ENCODE measurements at regions not wholly inside any gene's neighbourhood (a gene's known extent, or its start where the extent isn't known, plus 50 kb on each side); places are given as distances from the start of the nearest gene placed in this dataset.

DNA sequence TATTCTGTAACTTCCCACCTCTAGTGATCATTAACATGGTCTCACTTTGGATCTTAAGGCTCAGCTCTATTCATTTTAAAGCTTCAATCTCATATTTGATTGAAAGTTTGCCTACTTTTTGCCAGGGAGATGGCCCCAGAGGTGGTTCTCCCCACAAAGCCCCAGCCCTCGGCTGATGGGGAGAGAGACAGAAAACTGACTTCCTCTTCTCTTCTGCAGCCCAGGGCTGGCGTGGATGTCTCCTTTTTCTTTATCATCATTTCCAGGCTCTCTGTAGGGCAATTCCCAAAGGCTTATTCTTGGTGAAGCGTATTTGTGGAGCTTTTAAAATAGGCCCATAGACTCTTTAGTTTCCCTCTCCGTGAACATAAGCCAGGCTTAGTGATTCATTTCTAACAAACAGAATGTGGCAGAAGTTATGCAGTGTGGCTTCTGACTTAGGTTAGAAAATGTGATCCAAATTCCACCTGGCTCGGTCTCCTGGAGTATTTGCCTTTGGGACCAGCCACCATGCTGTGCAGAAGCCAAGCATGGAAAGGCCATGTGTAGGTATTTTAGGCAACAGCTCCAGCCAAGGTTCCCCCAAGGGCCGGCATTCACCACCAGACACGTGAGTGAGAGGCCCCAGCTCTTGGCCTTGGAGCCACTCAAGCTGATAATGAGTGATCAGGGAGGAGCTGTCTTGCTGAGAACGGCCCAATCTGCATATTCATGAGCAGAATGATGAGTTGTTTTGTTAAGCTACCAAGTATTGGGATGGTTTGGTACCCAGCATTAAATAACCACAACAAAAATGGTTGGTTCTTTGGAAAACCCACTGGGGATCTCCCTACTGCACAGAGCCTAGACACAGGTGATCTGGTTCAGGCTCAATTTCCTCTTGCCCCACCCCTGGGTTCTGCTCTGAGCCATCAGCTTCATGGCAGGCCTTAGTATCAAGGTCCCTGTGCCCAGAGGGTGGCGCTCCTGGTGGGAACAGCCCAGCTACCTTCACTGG is 353.2 kb upstream of the PROK2 start:
- no peak for DNase-seq (ENCODE audit: low read depth)

GRCh38 chr3:72135636-72136035 is 350.7 kb upstream of the PROK2 start:
- DNase-seq (ENCODE audit: low read depth), result no peak

DNA sequence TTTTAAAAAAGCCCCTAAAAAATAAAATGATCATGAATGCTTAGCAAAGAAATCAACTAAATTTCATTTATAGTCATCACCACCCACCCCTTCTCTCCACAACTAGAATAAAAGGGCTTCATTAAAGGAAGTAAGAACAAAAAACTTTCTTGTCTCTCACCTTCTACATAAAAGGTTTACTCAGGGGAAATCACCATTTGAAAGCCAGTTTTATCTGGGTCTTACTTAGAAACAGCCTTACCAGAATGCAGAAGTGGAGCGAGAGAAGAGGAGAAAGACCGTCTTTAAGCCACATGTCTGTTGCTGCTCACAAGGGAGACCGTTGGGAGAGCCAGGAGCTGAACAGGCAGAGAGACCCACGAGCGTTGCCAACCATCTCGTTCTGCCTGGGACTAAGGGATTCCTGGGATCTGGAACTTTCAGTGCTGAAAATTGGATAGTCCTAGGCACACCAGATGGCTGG is 350.1 kb upstream of the PROK2 start:
- no peak for DNase-seq (ENCODE audit: low read depth)

DNA sequence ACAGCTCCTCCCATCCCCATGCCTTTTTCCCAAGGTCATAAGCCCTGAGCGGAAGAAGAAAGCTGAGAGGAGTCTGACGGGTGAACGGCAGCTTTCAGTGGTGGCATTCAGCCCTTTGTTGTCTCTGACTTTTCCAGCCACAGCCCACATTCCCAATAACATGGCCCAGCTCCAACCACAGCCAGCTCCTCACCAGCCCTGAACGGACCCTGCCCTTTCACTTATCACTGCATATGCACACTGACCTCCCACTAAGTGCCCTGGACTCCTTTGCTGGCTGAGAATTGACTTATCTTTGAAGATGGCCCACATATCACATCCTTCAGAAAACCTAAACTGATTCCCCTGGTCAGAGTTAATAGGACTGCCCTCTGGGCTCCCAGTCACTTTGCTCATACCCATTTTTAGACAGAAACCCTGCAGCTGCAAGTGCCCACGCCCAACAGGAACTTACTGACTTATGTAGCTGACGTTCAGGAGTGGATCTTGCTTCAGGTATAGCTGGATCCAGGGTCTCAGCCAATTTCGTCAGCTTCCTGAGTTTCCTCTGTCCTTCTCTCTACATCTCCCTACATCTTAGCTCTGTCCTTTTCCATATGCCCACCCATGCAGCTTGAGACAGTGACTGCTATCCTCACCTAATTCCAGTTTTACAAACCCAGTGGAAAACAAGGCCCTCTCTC is 348.5 kb upstream of the PROK2 start:
- no peak for DNase-seq (ENCODE audit: low read depth)

GRCh38 chr3:72131899-72132298 is 347.0 kb upstream of the PROK2 start:
- DNase-seq (ENCODE audit: low read depth), result no peak

- no peak for DNase-seq (ENCODE audit: low read depth)
Observed at GRCh38 chr3:72130565-72130964, 345.6 kb upstream of the PROK2 start.

DNA sequence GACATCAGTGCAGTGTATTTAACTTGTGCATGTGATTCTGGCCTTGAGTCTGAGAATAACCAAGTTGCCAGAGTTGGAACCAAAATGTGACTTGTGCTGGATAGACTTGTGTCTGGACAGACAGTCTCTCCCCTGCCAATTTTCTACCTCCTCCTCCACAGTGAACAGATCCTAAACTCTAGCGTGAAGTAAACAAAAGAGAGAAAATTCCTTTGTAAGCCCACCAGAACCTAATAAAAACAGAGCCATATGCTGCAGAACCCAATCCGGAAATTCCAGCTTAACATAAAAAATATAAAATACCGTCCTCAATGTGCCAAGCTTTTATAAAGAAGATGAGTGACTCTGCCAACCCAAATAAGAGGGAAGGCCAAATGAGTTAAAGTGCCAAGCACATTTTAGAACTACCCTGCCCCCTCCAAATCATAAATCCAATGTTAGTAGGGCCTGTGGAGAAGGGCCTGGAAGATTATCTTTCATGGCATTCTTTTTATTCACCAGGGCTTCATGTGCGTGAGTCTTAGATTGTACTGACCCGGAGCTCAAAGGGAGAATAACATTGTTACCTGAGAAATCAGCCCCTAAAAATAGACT is 344.6 kb upstream of the PROK2 start:
- no peak for DNase-seq (ENCODE audit: low read depth)

GRCh38 chr3:72128921-72129320 is 344.0 kb upstream of the PROK2 start:
- no peak for DNase-seq (ENCODE audit: low read depth)

- DNase-seq (ENCODE audit: low read depth), result no peak
Observed at GRCh38 chr3:72127844-72128243, 342.9 kb upstream of the PROK2 start.

DNA sequence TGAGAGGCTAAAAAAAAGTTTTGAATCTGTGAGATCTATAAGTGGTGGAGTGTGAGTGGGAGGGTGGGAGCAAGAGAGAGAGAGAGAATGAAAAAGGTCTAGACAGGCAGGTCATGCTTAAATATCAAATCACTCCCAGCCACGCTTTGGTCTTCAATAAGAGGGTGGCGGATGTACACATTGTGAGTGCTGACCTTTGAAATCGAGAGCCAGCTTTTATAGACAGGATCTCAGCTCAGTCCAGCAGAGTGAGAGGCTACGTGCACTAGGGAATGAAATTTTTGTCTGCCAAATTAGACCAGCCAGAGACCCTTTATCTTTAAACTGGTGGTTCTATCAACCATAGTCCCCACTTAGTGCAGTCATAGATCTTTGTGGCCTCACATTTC is 342.3 kb upstream of the PROK2 start:
- DNase-seq (ENCODE audit: low read depth), result no peak

DNA sequence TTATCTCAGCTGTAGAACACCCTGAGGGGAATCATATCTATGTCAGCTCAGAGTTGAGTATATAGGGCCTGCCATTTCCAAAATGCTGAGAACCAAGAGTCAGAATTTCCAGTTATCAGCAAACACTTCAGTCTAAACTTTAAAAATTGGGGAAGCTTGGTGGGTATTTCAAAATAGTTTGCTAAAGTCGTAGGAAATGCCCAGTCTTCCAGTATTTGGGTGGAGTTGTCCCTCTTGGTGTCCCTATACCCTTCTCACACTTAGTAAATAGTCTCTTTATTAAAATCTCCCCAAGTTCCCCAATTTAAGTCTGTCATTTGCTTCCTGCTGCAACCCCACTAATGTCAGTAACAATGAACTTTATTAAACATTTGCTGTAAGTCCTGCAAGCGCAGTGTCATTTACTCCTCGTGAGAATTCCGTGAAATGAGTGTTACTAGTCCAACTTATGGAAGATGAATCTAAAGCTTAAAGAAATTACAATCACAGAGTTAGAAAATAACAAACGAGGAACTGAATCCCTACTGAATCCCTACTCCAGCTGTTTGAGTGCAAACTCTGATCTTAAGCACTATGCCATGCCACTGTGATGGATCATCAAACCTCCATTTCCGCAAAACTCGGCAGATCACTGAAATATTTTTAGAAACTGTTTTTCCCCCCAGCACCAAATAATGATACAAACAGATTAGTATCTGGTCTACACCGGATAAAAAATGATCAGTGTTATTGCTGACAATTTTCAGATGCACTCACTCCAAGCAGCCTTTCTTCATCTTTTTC is 341.7 kb upstream of the PROK2 start:
- no peak for DNase-seq (ENCODE audit: low read depth)

- peak; percentile 90 for DNase-seq (ENCODE audit: low read depth)
Observed at GRCh38 chr3:72123908-72124441, 339.0 kb upstream of the PROK2 start.

GRCh38 chr3:72120806-72121778 is 336.1 kb upstream of the PROK2 start:
- no peak for DNase-seq (ENCODE audit: low read depth)

GRCh38 chr3:72120039-72120438 is 335.1 kb upstream of the PROK2 start:
- DNase-seq (ENCODE audit: low read depth), result no peak

DNA sequence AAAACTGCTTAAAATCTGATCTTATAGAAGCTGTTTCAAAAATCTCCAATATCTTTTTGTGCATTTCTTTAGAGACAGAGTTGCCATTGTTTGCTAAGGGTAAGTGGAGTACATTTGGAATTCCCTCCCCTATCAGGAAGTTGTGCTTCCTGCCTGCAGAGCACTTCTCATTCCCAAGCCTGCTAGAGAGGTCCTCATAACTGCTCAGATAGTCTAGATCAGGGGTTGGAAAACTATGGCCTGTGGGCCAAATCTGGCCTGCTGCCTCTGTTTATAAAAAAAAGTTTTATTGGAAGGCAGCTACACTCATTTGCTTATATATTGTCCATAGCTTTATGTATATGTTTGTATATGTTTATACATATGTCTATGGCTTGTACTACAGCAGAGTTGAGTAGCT is 333.7 kb upstream of the PROK2 start:
- DNase-seq (ENCODE audit: low read depth), result no peak

DNA sequence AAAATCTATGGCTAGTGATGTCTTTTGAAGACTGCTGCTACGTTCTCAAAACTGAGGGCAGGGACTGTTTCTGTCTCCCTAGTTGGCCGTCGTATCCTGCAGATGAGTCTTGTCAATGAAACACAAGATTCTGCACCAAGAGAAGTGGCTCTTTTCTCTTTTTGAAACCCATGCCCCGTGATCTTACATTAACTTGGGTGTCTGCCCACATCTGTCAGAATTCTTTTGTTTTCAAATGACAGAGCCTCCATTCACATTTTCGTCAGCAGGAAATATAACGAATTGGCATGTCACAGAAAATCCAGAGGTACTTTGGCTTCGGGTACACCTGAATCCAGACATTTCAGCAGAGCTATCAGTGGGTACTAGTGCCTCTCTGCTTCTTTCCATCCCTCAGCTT is 331.3 kb upstream of the PROK2 start:
- no peak for DNase-seq (ENCODE audit: low read depth)

- DNase-seq (ENCODE audit: low read depth), result no peak
Observed at GRCh38 chr3:72115307-72115706, 330.4 kb upstream of the PROK2 start.

DNA sequence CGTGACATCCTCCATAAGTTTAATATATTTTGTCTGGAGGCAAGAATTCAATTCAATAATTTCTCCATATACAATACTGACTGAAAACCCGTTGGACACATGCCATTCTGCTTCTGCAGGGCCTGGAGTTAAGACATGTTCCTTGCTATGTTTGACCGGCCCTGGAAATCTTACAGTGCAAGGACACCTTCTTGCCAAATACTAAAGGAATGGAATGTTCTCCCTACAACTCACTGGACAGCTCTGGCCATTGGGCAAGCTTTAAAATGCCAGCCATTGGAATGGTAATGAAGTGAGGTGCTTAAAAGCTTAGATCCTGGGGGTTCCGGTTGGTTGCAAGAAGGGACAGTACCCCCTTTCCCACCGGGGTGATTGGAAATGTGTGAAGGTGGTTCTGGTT is 329.8 kb upstream of the PROK2 start:
- no peak for DNase-seq (ENCODE audit: low read depth)

GRCh38 chr3:72113964-72114363 is 329.0 kb upstream of the PROK2 start:
- DNase-seq (ENCODE audit: low read depth), result no peak

DNA sequence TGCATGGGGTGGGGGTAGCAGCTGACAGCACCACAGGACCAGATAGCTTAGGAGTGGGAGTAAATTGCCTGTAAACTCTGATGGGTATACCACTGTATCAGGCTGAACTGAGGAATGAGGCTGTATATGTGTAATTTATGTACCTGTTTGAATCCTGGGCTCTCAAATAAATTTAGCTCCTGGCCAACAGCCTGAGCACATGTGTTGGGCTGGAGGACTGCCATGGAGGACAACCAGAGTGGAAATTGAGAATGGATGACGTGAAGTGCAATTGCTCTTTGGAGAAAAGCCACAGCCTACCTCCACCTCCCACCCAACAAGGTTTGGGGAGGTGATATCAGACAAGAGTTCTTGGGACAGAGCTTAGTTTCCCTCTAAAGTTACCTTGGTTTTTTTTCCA is 328.6 kb upstream of the PROK2 start:
- no peak for DNase-seq (ENCODE audit: low read depth)

DNA sequence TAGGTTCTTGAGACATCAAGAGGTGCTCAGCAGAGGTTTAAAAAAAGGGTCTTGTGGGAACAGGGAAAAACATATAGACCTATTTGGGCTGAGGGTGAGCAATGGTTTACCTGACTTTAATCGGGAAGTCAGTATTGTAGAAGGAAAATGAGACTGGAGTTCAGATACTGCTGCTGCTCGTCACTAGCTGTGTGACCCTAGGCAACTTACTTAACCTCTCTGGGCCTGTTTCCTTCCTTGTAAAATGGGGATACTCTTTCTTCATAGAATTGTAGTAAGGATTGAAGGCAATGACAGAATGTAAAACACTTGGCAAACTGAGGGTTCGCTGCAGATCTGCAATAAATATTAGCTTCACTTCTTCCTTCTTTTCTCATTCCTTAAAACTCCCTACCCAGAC is 327.5 kb upstream of the PROK2 start:
- DNase-seq (ENCODE audit: low read depth), result no peak

Measured in GM04504 (cell line).